ENCODE measurements at regions not wholly inside any gene's neighbourhood (a gene's known extent, or its start where the extent isn't known, plus 50 kb on each side); places are given as distances from the start of the nearest gene placed in this dataset.

DNA sequence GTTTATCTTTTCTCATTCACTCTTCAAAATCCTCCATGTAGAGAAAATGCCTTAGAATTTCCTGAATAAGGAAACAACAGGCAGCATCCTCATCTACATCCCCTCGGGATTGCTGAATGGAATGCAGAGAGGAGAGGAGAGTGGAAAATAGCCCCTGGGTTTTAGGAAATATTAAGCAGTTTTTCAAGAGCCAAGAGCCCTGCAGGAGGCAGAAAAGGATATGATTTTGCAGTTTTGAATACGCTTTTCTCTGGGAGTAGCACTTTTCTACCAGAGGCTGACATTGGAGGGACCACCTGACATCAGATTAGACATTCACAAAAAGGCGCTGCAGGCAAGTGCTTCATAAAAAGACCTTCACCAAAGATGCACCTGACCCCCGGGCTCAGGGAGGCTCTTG is 362.2 kb upstream of the SFSWAP start:
- Histone ChIP-seq H3K36me3 (replicated peaks) (no peaks in the 10 kb centered on the region), H3K27ac (no peak overlapping the region), H3K27me3 (replicated peaks) (no peaks in the 10 kb centered on the region), H3K4me3 (ENCODE audit: low read depth, low read length) (no peak overlapping the region)
- no peak for TF ChIP-seq CTCF (IDR thresholded peaks at IDR 0.05; ENCODE audit: low read depth, low read length, missing control alignments)
- no peak for DNase-seq
- in situ Hi-C loops (cut with HindIII; ENCODE audit: low pct_ligation_motif_present, low sequenced_read_pairs) = no loop called here

DNA sequence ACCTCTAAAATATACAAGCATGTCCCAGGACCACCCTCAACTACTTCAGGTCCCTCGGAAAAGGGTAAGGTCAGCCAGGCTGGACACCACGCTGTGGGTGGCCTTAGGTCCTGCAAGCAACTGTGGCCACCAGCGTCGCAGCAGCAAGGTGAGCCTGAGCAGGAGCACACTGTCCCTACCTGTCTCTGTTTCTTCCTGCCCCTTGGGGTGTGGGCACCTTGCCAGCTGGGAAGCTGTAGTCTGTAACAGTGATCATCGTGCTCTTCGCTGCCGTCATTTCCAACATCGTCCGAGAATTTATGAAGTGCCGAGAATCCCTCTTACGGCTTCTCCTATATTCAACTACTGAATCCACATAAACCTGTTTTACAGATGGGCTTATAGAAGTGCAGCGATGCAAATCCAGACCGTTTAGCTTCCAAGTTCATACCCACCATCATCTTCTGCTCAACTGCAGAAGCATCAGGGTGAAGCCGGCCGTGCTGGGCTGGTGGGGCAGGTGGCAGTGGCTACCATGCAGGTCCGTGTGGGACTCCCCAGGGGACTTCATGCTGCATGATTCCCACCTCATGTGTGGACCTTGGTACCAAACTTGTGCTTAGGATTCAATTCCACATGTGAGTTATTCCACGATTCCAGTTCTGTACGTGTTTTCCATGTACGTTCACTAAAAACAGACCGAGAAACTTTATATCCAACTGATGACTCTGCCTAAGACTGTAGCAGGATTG is 361.3 kb upstream of the SFSWAP start:
- Histone ChIP-seq H3K36me3 (replicated peaks) (no peaks in the 10 kb centered on the region), H3K4me3 (ENCODE audit: low read depth, low read length) (no peak overlapping the region), H3K27ac (no peak overlapping the region), H3K27me3 (replicated peaks) (no peaks in the 10 kb centered on the region)
- in situ Hi-C loops (cut with HindIII; ENCODE audit: low pct_ligation_motif_present, low sequenced_read_pairs) = no loop called here
- no peak for DNase-seq
- no peak for TF ChIP-seq CTCF (IDR thresholded peaks at IDR 0.05; ENCODE audit: low read depth, low read length, missing control alignments)

GRCh38 chr12:131350943-131351318 is 360.0 kb upstream of the SFSWAP start:
- H3K4me3 ChIP-seq (ENCODE audit: low read depth, low read length) = no peak overlapping the region
- in situ Hi-C loops (cut with HindIII; ENCODE audit: low pct_ligation_motif_present, low sequenced_read_pairs) = no loop called here
- no peaks in the 10 kb centered on the region for H3K27me3 ChIP-seq (replicated peaks)
- DNase-seq = no peak
- no peak for TF ChIP-seq CTCF (IDR thresholded peaks at IDR 0.05; ENCODE audit: low read depth, low read length, missing control alignments)
- H3K27ac ChIP-seq = no peak overlapping the region
- no peaks in the 10 kb centered on the region for H3K36me3 ChIP-seq (replicated peaks)

DNA sequence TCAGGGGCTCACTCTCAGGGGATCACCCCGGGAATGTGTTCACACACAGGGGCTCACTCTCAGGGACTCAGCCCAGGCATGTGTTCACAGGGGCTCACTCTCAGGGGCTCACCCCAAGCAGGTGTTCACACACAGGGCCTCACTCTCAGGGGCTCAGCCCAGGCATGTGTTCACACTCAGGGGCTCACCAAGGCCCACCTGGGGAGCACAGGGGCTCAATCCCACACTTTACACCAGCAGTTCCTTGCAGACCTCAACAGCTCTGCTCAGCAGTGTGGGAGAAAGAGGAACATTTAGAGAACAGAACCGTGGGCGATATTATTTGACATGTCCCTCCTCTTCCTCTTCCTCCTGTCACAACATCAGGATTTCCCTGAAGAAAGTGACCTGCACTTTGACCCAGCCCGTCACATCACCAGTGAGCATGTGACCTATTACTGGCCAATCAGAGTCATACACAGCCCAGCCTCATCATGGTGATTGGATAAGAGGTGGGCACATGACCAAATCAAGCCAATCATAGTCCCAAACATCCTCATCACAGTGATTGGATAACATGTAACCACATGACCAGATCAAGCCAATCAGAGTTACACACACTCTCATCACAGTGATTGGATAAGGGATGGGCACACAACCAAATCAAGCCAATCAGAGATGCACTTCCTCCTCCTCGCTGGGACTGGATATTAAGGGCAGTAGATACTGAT is 359.4 kb upstream of the SFSWAP start:
- no peak for TF ChIP-seq CTCF (IDR thresholded peaks at IDR 0.05; ENCODE audit: low read depth, low read length, missing control alignments)
- Histone ChIP-seq H3K27me3 (replicated peaks) (no peaks in the 10 kb centered on the region), H3K4me3 (ENCODE audit: low read depth, low read length) (no peak overlapping the region), H3K36me3 (replicated peaks) (no peaks in the 10 kb centered on the region), H3K27ac (no peak overlapping the region)
- no peak for DNase-seq
- in situ Hi-C loops (cut with HindIII; ENCODE audit: low pct_ligation_motif_present, low sequenced_read_pairs) = no loop called here

GRCh38 chr12:131352296-131352900 is 358.5 kb upstream of the SFSWAP start:
- no peak for TF ChIP-seq CTCF (IDR thresholded peaks at IDR 0.05; ENCODE audit: low read depth, low read length, missing control alignments)
- Histone ChIP-seq H3K27ac (no peak overlapping the region), H3K36me3 (replicated peaks) (no peaks in the 10 kb centered on the region), H3K27me3 (replicated peaks) (no peaks in the 10 kb centered on the region), H3K4me3 (ENCODE audit: low read depth, low read length) (no peak overlapping the region)
- in situ Hi-C loops (cut with HindIII; ENCODE audit: low pct_ligation_motif_present, low sequenced_read_pairs) = no loop called here
- no peak for DNase-seq

Data from brain microvascular endothelial cell (primary cell).